GM18520 (cell line): ENCODE measurements at regions not wholly inside any gene's neighbourhood (a gene's known extent, or its start where the extent isn't known, plus 50 kb on each side); places are given as distances from the start of the nearest gene placed in this dataset.
"Not testable (repeated sequence)": the region's sequence is repeated elsewhere in the genome, so short reads cannot be mapped to it uniquely, and the experiment has no call there.

ENCODE experiments used
- ATAC-seq: cut with Tn5 transposase; IDR thresholded peaks from one replicate; pipeline ENCODE4 v1.9.1; 2021; ENCODE audit not compliant: unreplicated experiment

- ATAC-seq, result no peak
Observed at GRCh38 chr6:139967497-139967896, 593.0 kb upstream of the CITED2 start.

- ATAC-seq, result no peak
Observed at GRCh38 chr6:139965393-139965792, 590.9 kb upstream of the CITED2 start.

DNA sequence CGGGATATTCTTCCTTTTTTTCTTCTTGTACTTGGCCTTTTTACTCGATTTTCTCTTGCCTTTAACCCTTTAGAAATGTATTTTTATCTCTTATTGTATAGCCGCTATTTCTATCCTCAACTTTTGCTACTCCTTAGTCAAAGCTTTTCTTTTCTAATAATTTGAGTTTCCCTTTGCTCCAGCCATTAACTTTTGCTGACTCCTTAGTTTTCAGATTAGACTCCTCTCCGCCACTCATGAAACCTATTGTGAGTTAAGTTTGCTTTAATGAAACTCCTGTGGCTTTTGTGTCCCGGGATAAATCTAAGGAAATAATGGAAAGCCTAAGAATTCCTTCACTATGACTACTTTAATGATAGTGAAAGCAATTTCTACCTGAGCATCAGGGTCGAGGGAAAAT, 590.3 kb upstream of the CITED2 start:
- ATAC-seq, result no peak

- no peak for ATAC-seq
Observed at GRCh38 chr6:139962654-139963347, 588.4 kb upstream of the CITED2 start.

DNA sequence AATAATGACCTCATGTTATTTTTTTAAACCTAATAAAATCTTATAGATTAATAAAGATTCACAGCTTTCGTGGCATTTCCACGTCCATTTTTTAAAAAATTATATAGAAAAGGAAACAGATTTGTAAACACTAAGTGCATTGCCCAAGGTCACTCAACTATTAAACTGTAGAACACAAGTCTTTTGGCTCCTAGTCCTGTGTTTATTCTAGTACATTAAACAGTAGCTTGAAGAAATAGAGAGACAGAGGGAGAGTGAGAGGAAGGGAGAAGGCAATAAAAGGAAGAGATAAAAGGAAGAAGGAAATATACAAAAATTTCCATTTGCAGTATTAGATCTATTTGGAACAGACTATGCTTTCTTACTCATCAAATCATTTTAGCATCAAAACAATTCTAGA, 586.7 kb upstream of the CITED2 start:
- ATAC-seq, result no peak

GRCh38 chr6:139960671-139961070, 586.2 kb upstream of the CITED2 start:
- ATAC-seq, result no peak

- no peak for ATAC-seq
Observed at GRCh38 chr6:139955366-139956155, 581.1 kb upstream of the CITED2 start.

GRCh38 chr6:139954463-139955071, 580.1 kb upstream of the CITED2 start:
- no peak for ATAC-seq

GRCh38 chr6:139953780-139954179, 579.3 kb upstream of the CITED2 start:
- not testable (repeated sequence) for ATAC-seq

DNA sequence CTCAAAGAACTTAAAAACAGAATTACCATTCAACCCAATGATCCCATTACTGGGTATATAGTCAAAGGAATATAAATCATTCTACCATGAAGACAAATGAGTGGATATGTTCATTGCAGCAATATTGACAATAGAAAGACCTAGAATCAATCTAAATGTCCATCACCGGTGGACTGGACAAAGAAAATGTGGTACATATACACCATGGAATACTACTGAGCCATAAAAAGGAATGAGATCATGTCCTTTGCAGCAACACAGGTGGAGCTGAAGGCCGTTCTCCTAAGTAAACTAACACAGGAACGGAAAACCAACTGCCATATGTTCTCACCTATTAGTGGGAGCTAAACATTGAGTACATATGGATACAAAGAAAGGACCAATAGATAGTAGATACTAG, 576.7 kb upstream of the CITED2 start:
- ATAC-seq, result no peak

DNA sequence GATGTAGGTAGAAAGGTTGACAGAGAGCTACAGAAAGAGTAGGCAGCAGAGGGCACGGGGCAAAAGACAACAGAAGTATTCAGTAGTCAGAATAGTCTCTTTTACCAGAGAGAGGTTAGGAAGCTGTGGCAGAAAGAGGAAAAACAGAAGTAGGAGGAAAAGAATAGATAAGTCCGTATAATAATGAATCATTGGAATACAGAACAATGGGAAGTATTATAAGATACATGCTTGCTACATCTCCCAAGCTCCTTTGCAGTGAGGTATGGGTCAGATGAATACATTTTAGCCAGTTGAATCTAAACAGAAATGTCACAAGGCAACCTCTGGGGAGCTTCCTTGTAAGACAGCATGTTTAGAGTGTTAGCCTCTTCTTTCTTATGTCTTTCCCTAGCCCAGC, 570.5 kb upstream of the CITED2 start:
- ATAC-seq, result no peak

DNA sequence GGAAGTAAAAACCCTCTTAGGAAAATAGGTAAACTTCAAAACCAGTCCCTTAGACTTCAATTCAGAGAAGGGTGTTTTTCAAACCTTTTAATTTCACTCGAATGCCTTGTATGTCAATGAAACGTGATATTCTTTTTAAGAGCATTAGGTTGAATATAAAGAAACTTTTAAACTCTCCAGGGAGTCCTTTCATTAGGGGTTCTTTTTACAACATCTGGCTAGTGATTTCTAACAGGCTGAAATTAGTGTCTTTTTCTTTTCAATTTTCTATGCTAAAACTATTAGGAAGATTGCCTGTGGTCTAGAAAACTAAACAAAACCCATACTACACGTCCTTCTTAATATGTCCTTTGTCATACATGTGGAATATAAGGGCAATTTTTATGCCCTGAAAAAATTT, 569.7 kb upstream of the CITED2 start:
- ATAC-seq, result no peak

DNA sequence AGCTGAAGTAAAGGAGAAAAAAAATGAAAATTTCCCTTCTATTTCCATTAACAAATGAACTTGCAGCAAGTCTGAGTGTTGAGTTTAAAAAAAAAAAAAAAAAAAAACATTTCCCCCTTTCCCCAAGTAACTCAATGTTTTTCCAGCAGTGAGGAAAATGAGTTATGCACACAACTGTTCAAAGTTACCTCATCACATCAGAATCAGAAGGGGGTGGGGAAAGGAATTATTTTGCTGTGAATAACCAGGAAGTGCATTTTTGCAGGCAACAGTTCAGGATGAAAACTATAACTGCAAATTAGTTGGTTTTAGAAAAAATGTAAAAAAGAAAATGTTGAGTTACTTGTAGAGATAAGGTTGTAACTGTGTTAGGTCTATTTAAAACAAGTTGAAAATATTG, 568.9 kb upstream of the CITED2 start:
- ATAC-seq, result no peak

DNA sequence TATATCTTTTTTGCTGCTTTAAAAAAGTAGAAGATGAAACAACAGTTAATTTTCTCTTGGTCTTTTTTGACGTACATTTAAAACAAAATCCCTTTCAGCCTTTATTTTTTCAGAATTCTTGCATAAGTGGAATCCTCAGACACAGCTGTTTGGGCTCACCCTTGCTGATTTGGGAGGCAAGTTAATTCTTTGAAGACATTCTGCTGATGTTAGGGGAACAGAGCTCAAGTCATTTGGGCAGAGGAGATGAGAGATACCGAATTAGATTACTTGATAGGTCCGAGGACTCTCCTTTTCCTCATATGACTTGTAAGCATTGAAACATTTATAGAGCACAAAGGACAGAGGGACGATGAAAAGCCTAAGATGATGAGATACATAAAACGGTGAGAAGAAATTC, 567.9 kb upstream of the CITED2 start:
- ATAC-seq, result no peak

GRCh38 chr6:139941826-139942225, 567.4 kb upstream of the CITED2 start:
- ATAC-seq, result no peak

GRCh38 chr6:139940741-139941729, 566.6 kb upstream of the CITED2 start:
- peak; percentile 87 for ATAC-seq

DNA sequence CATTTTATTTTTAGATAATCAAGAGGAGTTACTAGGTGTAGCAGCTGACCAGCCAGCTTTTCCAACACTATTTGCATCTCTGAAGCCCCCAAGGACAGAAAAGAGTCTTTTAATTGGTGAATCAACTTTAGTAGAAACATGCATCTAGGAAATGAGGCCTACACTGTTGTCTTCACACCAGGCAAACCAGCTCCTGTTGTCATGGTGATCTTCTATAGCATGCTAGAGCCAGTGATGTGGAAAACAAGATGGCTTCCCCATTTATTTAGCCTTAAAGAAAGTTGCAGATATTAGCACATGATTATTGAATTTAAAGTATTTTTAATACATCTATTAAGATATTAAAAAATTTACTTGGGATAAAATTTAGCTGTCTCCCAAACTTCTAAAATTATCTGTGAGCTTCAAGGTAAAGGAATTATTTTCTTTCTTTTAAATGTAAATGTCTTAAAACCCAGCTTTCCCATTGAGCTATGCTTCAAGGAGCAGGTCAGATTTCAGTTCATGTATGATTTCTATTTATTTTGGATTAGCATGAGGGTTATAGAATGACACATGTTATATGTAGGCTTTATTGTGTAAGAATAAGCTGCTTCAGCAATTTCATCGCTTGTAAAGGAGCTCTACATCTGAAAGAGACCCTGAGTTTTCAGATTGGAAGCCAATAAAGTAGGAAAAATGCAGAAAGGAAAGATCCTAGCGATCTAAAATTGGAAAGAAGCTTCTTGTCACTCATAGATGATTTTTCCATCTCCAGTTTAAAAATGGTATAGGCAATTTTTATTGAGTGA, 564.9 kb upstream of the CITED2 start:
- no peak for ATAC-seq

DNA sequence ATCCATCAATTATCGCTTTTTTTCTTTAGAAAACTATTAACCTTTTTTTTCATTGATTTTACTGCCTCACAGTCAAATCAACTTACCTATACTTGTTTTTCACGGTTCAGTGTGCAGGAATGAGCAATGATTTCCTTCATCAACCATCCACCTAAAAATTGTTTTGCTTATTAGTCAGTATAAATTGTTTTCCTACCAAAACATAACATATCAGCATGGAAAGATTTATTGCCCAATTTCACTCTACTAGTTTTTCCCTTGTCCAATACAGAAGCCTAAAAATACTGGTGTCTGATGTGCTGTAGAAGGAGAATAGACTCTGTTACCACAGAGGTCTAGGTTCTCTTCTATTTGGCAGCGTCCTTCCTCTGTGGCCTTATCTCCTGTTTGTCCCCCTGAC, 558.2 kb upstream of the CITED2 start:
- ATAC-seq, result no peak

DNA sequence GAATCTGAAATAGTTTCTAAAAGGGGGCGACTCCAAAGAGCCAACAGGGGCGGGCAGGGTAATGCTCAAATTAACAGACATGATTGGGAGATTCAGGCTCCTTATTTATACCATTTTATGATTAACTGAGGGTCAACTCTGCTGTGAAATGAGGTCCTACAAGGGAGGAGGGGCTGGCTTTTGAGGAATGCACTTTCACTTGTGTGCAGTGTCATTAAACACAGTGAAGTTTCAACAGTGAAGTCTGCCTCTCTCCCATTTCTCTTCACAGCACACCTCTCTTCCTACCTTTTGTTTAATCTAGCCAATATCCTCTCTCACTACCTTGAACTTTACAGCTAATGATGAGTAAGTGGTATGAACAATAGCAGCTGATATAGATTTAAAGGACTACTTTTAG, 557.3 kb upstream of the CITED2 start:
- ATAC-seq, result no peak

- ATAC-seq, result no peak
Observed at GRCh38 chr6:139927742-139928305, 553.4 kb upstream of the CITED2 start.
